ENCODE measurements at regions not wholly inside any gene's neighbourhood (a gene's known extent, or its start where the extent isn't known, plus 50 kb on each side); places are given as distances from the start of the nearest gene placed in this dataset.

DNA sequence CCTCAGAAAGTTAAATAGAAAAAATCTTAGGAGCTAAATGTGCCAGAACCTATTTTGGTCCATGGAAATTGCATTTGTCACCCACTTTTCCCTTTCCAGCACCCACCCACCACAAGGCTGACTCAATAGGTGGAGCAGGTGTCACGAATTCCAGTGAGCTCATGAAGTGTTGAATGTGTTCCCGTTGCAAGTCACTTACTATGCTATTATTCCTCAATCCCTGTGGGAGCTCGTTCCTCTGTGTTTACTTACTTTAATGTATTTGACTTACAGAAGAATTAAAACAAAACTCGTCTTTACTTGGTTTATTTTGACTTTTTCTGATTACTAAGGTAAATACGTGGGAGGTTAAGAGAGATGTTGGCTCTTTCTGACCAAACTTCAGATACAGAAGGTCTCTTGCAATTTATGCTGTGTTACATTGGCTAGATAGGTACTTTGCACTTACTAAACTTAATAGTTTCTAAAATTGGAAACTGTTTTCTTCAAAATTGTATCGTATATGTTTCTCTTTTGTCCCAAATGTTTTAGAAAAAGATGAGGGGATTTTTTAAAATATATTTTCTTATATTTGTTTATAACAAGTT lies 269.4 kb upstream of the NOVA1 start:
- TF ChIP-seq FOXK2 (IDR thresholded peaks at IDR 0.05) (no peak), SP1 (IDR thresholded peaks at IDR 0.05) (no peak), HDGF (IDR thresholded peaks at IDR 0.05; ENCODE audit: borderline replicate concordance) (no peak), ZNF384 (IDR thresholded peaks at IDR 0.05) (no peak), BHLHE40 (IDR thresholded peaks at IDR 0.05; ENCODE audit: borderline replicate concordance) (no peak), CTBP1 (IDR thresholded peaks at IDR 0.05; ENCODE audit: borderline replicate concordance) (no peak), LEF1 (IDR thresholded peaks at IDR 0.05; ENCODE audit: borderline replicate concordance) (no peak), FOXM1 (IDR thresholded peaks at IDR 0.05; ENCODE audit: borderline replicate concordance) (no peak)

Data from HEK293T (cell line).